ENCODE measurements at regions not wholly inside any gene's neighbourhood (a gene's known extent, or its start where the extent isn't known, plus 50 kb on each side); places are given as distances from the start of the nearest gene placed in this dataset.

DNA sequence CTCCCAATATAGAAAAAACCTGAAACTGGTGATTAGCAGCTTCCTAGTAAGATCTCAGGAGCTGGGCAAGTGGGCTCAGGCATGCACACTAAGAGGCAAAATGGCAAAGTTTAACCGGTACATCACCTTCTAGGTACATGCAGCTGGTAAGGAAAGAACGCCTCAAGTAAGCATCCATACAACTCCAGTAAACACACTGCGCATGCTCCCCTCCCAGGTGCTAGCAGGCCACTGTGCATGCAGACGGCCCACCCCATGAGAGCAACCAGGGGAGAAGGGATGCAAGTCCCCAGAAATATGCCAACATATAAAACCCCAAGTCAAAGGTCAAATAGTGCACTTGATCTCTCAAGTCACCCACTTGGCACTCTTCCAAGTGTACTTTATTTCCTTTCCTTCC is 228.6 kb upstream of the KIF2A start:
- TF ChIP-seq MYC (IDR thresholded peaks at IDR 0.05; ENCODE audit: low read depth, low read length) (no peak), POLR2A (IDR thresholded peaks at IDR 0.05; ENCODE audit: extremely low read depth, insufficient read length) (no peak)
- TF ChIP-seq, protein P1, sequence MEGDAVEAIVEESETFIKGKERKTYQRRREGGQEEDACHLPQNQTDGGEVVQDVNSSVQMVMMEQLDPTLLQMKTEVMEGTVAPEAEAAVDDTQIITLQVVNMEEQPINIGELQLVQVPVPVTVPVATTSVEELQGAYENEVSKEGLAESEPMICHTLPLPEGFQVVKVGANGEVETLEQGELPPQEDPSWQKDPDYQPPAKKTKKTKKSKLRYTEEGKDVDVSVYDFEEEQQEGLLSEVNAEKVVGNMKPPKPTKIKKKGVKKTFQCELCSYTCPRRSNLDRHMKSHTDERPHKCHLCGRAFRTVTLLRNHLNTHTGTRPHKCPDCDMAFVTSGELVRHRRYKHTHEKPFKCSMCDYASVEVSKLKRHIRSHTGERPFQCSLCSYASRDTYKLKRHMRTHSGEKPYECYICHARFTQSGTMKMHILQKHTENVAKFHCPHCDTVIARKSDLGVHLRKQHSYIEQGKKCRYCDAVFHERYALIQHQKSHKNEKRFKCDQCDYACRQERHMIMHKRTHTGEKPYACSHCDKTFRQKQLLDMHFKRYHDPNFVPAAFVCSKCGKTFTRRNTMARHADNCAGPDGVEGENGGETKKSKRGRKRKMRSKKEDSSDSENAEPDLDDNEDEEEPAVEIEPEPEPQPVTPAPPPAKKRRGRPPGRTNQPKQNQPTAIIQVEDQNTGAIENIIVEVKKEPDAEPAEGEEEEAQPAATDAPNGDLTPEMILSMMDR (IDR thresholded peaks at IDR 0.05; ENCODE audit: low read depth, low read length), result no peak
- TF ChIP-seq, protein P2, sequence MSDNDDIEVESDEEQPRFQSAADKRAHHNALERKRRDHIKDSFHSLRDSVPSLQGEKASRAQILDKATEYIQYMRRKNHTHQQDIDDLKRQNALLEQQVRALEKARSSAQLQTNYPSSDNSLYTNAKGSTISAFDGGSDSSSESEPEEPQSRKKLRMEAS (IDR thresholded peaks at IDR 0.05; ENCODE audit: low read depth, low read length), result no peak

Measured in NB4 (cell line).